GM18858 (cell line): ENCODE measurements at regions not wholly inside any gene's neighbourhood (a gene's known extent, or its start where the extent isn't known, plus 50 kb on each side); places are given as distances from the start of the nearest gene placed in this dataset.

Experiments
- ATAC-seq: cut with Tn5 transposase; IDR thresholded peaks from one replicate; pipeline ENCODE4 v1.9.1; 2021; ENCODE audit not compliant: unreplicated experiment

GRCh38 chr2:3959372-3959771, 256.0 kb downstream of the DCDC2C start:
- no peak for ATAC-seq

GRCh38 chr2:3960106-3960505, 256.7 kb downstream of the DCDC2C start:
- no peak for ATAC-seq

GRCh38 chr2:3962719-3963118, 259.3 kb downstream of the DCDC2C start:
- ATAC-seq: no peak

GRCh38 chr2:3965211-3965610, 261.8 kb downstream of the DCDC2C start:
- ATAC-seq: no peak

- ATAC-seq: no peak
Observed at GRCh38 chr2:3965953-3966352, 262.6 kb downstream of the DCDC2C start.

GRCh38 chr2:3966470-3966869, 263.1 kb downstream of the DCDC2C start:
- no peak for ATAC-seq

GRCh38 chr2:3968736-3969135, 265.4 kb downstream of the DCDC2C start:
- no peak for ATAC-seq

- ATAC-seq: no peak
Observed at GRCh38 chr2:3970791-3971651, 267.6 kb downstream of the DCDC2C start.

GRCh38 chr2:3971652-3972192, 268.3 kb downstream of the DCDC2C start:
- ATAC-seq: no peak

GRCh38 chr2:3972377-3972776, 269.0 kb downstream of the DCDC2C start:
- no peak for ATAC-seq

- ATAC-seq: no peak
Observed at GRCh38 chr2:3974765-3975164, 271.4 kb downstream of the DCDC2C start.

- no peak for ATAC-seq
Observed at GRCh38 chr2:3981446-3981987, 278.1 kb downstream of the DCDC2C start.

- ATAC-seq: no peak
Observed at GRCh38 chr2:3982160-3982559, 278.8 kb downstream of the DCDC2C start.

GRCh38 chr2:3986063-3986462, 282.7 kb downstream of the DCDC2C start:
- ATAC-seq: no peak

GRCh38 chr2:3986530-3987258, 283.3 kb downstream of the DCDC2C start:
- no peak for ATAC-seq

GRCh38 chr2:4002841-4003403, 299.5 kb downstream of the DCDC2C start:
- ATAC-seq: no peak

- no peak for ATAC-seq
Observed at GRCh38 chr2:4012197-4012596, 308.8 kb downstream of the DCDC2C start.

GRCh38 chr2:4018535-4018934, 315.2 kb downstream of the DCDC2C start:
- ATAC-seq: no peak

- no peak for ATAC-seq
Observed at GRCh38 chr2:4020153-4020552, 316.8 kb downstream of the DCDC2C start.

GRCh38 chr2:4020649-4021048, 317.3 kb downstream of the DCDC2C start:
- no peak for ATAC-seq

- no peak for ATAC-seq
Observed at GRCh38 chr2:4024605-4025004, 321.2 kb downstream of the DCDC2C start.
